ENCODE measurements at regions not wholly inside any gene's neighbourhood (a gene's known extent, or its start where the extent isn't known, plus 50 kb on each side); places are given as distances from the start of the nearest gene placed in this dataset.

- no peak for TF ChIP-seq CTCF (IDR thresholded peaks at IDR 0.05)
- TF ChIP-seq POLR2AphosphoS5 (IDR thresholded peaks at IDR 0.05; ENCODE audit: low read depth, low read length), result no peak
- TF ChIP-seq SIN3A (IDR thresholded peaks at IDR 0.05; ENCODE audit: borderline replicate concordance, insufficient read depth, low read depth, low read length), result no peak
These were observed 67.2 kb downstream of the MAF start for GRCh38 chr16:79533292-79533691.
